ENCODE measurements at regions not wholly inside any gene's neighbourhood (a gene's known extent, or its start where the extent isn't known, plus 50 kb on each side); places are given as distances from the start of the nearest gene placed in this dataset.
"Not testable (repeated sequence)": the region's sequence is repeated elsewhere in the genome, so short reads cannot be mapped to it uniquely, and the experiment has no call there.

DNA sequence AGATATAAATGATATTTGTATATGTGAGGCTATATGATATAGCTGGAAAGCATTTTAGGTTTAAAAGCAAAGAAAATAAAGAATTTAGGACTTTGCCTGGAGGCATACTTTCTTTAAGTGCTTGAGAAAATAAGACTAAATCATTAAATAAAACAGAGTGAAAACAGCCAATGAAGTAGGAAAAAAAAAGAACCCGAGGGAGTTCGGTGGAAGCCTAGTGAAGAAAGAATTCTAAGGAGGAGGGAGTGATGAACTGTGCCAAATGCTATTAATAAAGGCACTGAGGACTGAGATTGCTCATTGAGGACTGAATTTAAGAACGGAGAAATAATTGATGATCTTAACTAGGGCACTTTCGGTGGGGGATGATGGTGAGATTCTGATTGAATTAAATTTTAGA lies 573.5 kb downstream of the DSC3 start:
- DNase-seq (ENCODE audit: extremely low read depth, low read depth): no peak

- no peak for DNase-seq (ENCODE audit: extremely low read depth, low read depth)
These were observed 577.4 kb downstream of the DSC3 start for GRCh38 chr18:30465096-30465495.

GRCh38 chr18:30457156-30457555 lies 585.4 kb downstream of the DSC3 start:
- DNase-seq (ENCODE audit: extremely low read depth, low read depth): no peak

DNA sequence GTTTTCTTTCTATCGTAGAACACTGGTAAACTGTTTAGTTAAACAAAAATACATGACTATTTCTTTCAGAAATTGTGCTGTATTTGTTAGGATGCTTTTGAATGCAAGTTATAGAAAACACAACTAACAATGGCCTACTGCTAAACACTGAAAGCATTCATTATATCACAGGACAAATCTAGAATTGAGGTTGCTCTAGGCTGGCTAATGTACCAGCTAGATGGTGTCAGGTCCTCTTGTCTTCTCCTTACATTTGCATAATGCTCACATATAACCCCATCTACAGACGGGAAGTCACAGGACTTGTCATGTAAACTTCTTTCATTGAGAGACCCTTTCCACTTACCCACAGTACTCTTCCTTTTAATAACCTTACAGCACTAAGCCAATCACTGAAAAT lies 586.8 kb downstream of the DSC3 start:
- DNase-seq (ENCODE audit: extremely low read depth, low read depth): no peak

DNA sequence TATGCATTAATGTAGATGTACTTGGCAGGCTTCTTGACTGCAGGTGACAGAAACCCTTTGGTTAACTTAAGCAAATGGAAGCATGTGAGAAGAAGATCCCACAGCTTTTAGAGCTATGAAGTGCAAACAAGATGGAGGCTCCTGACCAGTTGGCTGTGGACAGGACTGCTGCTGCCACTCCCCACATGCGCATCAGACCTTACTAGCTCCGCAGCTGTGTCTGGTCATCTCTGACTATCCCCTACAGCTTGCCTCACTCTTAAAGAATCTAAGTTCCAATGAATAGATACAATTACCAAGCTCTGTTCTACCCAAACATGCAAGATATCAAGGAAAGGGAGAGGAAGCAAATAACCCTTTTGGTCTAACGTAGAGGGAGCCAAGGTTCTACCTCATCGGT lies 587.6 kb downstream of the DSC3 start:
- DNase-seq (ENCODE audit: extremely low read depth, low read depth): no peak

DNA sequence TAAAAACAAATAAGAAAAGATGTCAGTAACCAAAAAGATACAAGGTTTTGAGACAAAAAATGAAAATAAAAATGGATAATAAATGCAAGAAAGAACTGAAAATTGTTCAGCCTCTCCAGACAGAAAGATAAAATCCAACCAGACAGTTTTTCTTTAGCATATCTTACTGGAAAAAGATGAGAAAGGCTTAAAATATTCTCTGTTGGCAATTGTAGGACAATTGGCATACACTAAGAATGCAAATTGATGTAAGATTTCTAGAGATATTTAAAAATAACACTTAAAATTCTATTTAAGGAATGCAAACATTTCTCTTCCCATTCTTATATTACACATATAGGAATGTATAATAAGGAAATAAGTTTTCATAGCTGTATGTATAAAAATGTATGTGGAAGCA lies 590.6 kb downstream of the DSC3 start:
- no peak for DNase-seq (ENCODE audit: extremely low read depth, low read depth)

- DNase-seq (ENCODE audit: extremely low read depth, low read depth): no peak
These were observed 591.6 kb downstream of the DSC3 start for GRCh38 chr18:30450927-30451326.

DNA sequence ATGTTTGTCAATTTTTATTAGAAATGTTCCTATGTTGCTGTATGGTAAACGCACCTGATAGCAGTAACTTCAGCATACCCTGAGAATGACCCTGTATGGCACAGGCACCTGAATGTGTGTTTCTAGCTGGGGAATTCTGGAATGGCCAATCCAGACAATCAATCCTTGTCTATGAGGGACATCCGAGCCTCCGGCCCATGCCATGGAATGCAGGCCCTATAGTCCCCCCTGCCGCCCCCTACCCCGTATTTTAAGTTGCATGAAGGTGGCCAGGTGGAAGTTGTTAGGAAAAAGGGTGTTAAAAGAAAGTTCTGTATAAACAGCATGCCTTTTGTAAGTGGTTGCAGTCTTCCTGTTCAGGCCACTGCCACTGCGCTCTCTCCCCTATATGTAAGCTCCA lies 595.9 kb downstream of the DSC3 start:
- no peak for DNase-seq (ENCODE audit: extremely low read depth, low read depth)

DNA sequence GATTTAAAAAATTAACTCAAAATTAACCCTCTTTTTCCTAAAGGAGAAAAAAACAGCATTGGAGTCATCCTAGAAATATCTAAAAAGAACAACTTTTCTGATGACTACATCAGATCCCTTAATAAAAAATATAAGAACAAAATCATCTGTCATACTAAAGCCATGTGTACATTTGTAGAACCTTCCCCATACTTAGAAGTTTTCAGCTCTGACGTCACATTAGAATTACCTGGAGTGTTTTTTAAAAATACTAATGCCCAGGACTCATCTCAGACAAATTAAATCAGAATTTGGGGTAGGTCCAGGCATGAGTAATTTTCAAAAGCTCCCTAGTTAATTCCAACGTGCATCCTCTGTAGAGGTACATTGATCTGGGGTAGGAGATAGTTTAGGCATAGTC lies 598.0 kb downstream of the DSC3 start:
- DNase-seq (ENCODE audit: extremely low read depth, low read depth): no peak

- no peak for DNase-seq (ENCODE audit: extremely low read depth, low read depth)
These were observed 602.2 kb downstream of the DSC3 start for GRCh38 chr18:30440351-30440750.

- DNase-seq (ENCODE audit: extremely low read depth, low read depth): no peak
These were observed 603.4 kb downstream of the DSC3 start for GRCh38 chr18:30439174-30439573.

GRCh38 chr18:30432349-30432748 lies 610.2 kb downstream of the DSC3 start:
- DNase-seq (ENCODE audit: extremely low read depth, low read depth): no peak

GRCh38 chr18:30419399-30419798 lies 623.1 kb downstream of the DSC3 start:
- not testable (repeated sequence) for DNase-seq (ENCODE audit: extremely low read depth, low read depth)

- no peak for DNase-seq (ENCODE audit: extremely low read depth, low read depth)
These were observed 626.6 kb downstream of the DSC3 start for GRCh38 chr18:30415903-30416302.

GRCh38 chr18:30409120-30409519 lies 633.4 kb downstream of the DSC3 start:
- no peak for DNase-seq (ENCODE audit: extremely low read depth, low read depth)

- DNase-seq (ENCODE audit: extremely low read depth, low read depth): no peak
These were observed 635.8 kb downstream of the DSC3 start for GRCh38 chr18:30406728-30407127.

DNA sequence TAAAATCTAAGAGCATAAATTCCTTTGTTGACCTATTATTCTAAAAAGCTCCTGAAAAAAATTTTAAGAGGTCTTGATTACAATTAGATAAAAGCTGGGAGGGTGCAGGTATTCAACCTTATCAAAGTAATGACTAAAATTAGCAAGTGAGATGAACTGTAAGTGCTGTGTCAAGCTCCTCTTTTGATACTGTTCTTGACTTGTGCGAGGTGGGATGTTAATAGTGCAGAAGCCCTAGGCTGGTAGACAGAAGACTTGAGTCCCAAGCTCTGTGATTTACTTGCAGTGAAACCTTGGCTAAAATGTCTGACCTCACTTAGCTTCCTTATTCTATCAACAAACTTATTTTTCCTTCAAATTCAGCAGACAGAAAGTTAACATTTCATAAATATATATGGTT lies 637.5 kb downstream of the DSC3 start:
- DNase-seq (ENCODE audit: extremely low read depth, low read depth): no peak

DNA sequence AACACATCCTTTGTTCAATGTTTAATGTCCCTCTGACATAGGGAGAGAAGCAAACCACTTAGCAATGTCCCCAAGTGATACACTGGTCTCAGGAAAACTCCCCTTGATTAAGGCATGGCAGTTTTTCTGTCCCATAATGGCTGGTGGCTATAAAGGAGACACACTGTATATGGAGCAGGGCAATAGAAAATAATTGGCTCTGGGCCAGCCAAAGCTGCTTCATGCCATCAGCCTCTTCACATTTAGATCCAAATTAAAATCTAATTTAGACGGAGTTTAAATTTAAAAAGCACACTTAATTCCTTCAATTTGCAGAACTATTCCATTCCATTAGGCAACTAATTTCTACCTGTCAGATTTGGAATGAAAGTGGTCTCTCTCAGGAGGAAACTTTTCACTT lies 638.1 kb downstream of the DSC3 start:
- no peak for DNase-seq (ENCODE audit: extremely low read depth, low read depth)

DNA sequence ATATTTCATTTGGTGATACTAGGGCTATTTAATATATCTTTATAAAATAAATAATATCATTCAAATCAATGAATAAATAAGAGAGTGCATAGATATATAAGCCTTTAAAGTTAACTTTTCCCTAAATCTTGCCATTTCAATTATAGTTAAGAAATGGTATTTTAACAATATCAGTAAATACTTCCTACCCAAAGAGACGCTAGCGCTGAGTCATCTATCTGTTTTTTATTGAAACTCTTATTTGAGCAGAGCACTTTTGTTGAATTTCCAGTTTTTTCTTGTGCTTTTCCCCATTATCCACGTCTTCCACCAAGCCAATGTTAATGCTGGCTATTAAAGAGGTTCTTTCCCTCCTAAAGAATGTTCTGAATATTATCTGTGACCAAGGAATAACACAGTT lies 639.3 kb downstream of the DSC3 start:
- DNase-seq (ENCODE audit: extremely low read depth, low read depth): no peak

- no peak for DNase-seq (ENCODE audit: extremely low read depth, low read depth)
These were observed 655.1 kb downstream of the DSC3 start for GRCh38 chr18:30387401-30387800.

GRCh38 chr18:30386624-30387023 lies 655.9 kb downstream of the DSC3 start:
- DNase-seq (ENCODE audit: extremely low read depth, low read depth): no peak

DNA sequence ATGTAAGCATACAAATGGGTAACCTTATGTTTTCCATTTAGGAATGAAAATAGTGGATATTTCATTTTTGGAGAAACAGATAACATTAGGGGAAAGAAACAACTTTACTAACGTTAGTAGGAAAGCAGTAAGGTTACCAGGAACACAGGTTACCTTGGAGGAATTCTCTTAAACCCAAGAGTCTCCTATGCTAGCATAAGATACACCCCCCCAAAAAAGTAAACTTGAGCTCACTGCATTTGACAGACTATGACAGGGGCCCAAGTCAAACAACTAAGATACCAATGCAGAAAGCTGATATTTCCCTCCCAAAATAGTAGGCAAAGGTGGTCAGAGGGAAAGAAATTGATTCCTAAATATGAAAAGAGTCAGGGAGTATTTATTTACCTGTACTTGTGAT lies 656.9 kb downstream of the DSC3 start:
- DNase-seq (ENCODE audit: extremely low read depth, low read depth): no peak

- no peak for DNase-seq (ENCODE audit: extremely low read depth, low read depth)
These were observed 660.7 kb downstream of the DSC3 start for GRCh38 chr18:30381826-30382225.

DNA sequence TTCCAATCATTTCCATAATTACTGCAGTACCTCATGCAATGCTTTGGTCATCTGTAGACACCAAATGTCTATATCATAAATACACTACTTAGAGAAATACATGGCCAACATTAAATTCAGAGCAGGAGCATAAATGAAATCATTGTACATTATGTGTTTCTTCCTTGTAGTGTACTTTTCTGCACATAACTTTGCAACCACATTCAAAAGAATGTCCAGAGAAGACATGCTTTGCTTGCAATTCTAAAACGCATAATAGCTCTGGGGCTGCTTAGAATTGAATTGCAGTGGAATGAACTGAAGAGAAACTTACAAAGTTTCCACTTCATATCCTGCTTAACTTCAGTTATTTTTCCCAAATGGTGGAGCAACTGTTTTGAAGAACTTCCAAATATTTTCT lies 664.4 kb downstream of the DSC3 start:
- DNase-seq (ENCODE audit: extremely low read depth, low read depth): no peak

All from NCI-H460 (cell line).